ENCODE measurements at regions not wholly inside any gene's neighbourhood (a gene's known extent, or its start where the extent isn't known, plus 50 kb on each side); places are given as distances from the start of the nearest gene placed in this dataset.

GRCh38 chr6:92044312-92044711 lies 1375.0 kb downstream of the EPHA7 start:
- no peak overlapping the region for H3K9ac ChIP-seq (ENCODE audit: low read depth, low read length)
- peaks cover 2% of the 10 kb centered on the region; the same call in 1 of the 2 replicates for H3K4me1 ChIP-seq (ENCODE audit: control insufficient read depth, insufficient read depth, low read length)
- H3K36me3 ChIP-seq (ENCODE audit: control insufficient read depth, insufficient read depth, low read length), result no peaks in the 10 kb centered on the region
- H3K4me3 ChIP-seq (ENCODE audit: low read depth, low read length), result no peak overlapping the region
- H3K27me3 ChIP-seq (ENCODE audit: control insufficient read depth, insufficient read depth, low read length), result no peaks in the 10 kb centered on the region
- no peaks in the 10 kb centered on the region for H3K9me3 ChIP-seq (ENCODE audit: control insufficient read depth, insufficient read depth, low read length)
- no peak overlapping the region for H3K27ac ChIP-seq (ENCODE audit: low read depth, low read length)

DNA sequence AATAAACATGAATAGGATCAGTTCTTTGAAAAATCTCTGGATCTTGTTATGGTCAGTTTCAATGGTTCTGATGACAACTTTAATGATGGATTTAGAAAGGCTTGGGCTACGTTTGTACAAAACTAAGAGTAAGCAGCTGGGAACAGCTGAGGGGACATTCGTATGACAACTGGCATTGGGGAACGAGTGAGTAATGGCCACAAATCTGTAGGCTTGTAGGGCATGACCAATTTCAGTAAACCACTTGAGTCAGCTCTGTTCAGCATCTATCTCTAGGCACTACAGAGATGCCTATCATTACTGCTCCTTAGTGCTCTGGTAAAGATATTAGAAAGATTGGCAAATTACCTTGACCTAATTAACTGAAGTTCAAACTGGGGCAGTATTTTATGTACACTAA lies 1375.6 kb downstream of the EPHA7 start:
- no peak overlapping the region for H3K27ac ChIP-seq (ENCODE audit: low read depth, low read length)
- no peak overlapping the region for H3K9ac ChIP-seq (ENCODE audit: low read depth, low read length)
- H3K9me3 ChIP-seq (ENCODE audit: control insufficient read depth, insufficient read depth, low read length), result no peaks in the 10 kb centered on the region
- H3K4me1 ChIP-seq (ENCODE audit: control insufficient read depth, insufficient read depth, low read length), result peaks cover 2% of the 10 kb centered on the region; the same call in 1 of the 2 replicates
- no peak overlapping the region for H3K4me3 ChIP-seq (ENCODE audit: low read depth, low read length)
- H3K27me3 ChIP-seq (ENCODE audit: control insufficient read depth, insufficient read depth, low read length), result no peaks in the 10 kb centered on the region
- no peaks in the 10 kb centered on the region for H3K36me3 ChIP-seq (ENCODE audit: control insufficient read depth, insufficient read depth, low read length)

GRCh38 chr6:92026878-92027277 lies 1392.5 kb downstream of the EPHA7 start:
- Histone ChIP-seq H3K4me1 (ENCODE audit: control insufficient read depth, insufficient read depth, low read length) (no peaks in the 10 kb centered on the region), H3K36me3 (ENCODE audit: control insufficient read depth, insufficient read depth, low read length) (no peaks in the 10 kb centered on the region), H3K9ac (ENCODE audit: low read depth, low read length) (no peak overlapping the region), H3K27ac (ENCODE audit: low read depth, low read length) (no peak overlapping the region), H3K27me3 (ENCODE audit: control insufficient read depth, insufficient read depth, low read length) (no peaks in the 10 kb centered on the region), H3K9me3 (ENCODE audit: control insufficient read depth, insufficient read depth, low read length) (no peaks in the 10 kb centered on the region), H3K4me3 (ENCODE audit: low read depth, low read length) (no peak overlapping the region)

DNA sequence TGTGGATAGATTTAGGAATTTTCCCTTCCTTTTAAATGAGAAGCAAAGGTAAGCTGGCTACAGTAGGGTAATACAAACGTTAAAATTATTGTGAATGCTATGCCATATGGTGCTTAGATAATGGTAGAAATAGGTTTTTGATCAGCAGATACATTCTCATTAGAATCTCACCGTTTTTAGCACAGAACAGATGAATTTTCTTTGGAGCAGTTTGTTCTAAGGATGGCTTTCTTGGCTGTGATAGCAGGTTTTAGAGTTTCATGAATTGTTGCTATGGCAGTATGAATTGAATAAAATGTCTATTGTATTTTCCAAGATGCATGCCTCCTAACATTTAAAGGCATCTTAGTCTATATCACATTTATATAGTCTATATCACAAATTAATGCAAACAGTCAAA lies 1394.5 kb downstream of the EPHA7 start:
- no peaks in the 10 kb centered on the region for H3K9me3 ChIP-seq (ENCODE audit: control insufficient read depth, insufficient read depth, low read length)
- no peak overlapping the region for H3K27ac ChIP-seq (ENCODE audit: low read depth, low read length)
- no peak overlapping the region for H3K9ac ChIP-seq (ENCODE audit: low read depth, low read length)
- no peaks in the 10 kb centered on the region for H3K27me3 ChIP-seq (ENCODE audit: control insufficient read depth, insufficient read depth, low read length)
- H3K36me3 ChIP-seq (ENCODE audit: control insufficient read depth, insufficient read depth, low read length), result no peaks in the 10 kb centered on the region
- no peak overlapping the region for H3K4me3 ChIP-seq (ENCODE audit: low read depth, low read length)
- no peaks in the 10 kb centered on the region for H3K4me1 ChIP-seq (ENCODE audit: control insufficient read depth, insufficient read depth, low read length)

DNA sequence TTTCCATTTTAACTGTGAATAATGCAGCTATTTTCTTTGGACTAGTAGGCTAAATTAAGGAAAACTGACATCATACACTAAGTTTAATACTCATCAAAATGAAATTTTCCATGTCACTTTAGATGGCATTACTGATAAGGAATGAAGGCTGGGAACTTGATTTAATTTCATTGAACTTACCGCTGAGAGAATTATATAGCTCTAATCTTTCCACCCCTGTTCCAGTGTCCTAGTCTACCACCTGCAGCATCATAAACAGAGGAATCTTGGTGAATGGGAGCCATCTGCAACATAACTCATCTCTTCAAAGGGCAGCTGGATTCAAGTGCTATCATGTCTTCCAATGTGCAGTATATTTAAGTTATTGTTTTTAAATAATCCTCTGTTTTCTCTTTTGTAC lies 1395.2 kb downstream of the EPHA7 start:
- no peaks in the 10 kb centered on the region for H3K9me3 ChIP-seq (ENCODE audit: control insufficient read depth, insufficient read depth, low read length)
- H3K9ac ChIP-seq (ENCODE audit: low read depth, low read length), result no peak overlapping the region
- H3K36me3 ChIP-seq (ENCODE audit: control insufficient read depth, insufficient read depth, low read length), result no peaks in the 10 kb centered on the region
- no peak overlapping the region for H3K27ac ChIP-seq (ENCODE audit: low read depth, low read length)
- no peaks in the 10 kb centered on the region for H3K4me1 ChIP-seq (ENCODE audit: control insufficient read depth, insufficient read depth, low read length)
- H3K4me3 ChIP-seq (ENCODE audit: low read depth, low read length), result no peak overlapping the region
- H3K27me3 ChIP-seq (ENCODE audit: control insufficient read depth, insufficient read depth, low read length), result no peaks in the 10 kb centered on the region

GRCh38 chr6:92023410-92023966 lies 1395.9 kb downstream of the EPHA7 start:
- H3K27ac ChIP-seq (ENCODE audit: low read depth, low read length), result no peak overlapping the region
- no peaks in the 10 kb centered on the region for H3K9me3 ChIP-seq (ENCODE audit: control insufficient read depth, insufficient read depth, low read length)
- H3K27me3 ChIP-seq (ENCODE audit: control insufficient read depth, insufficient read depth, low read length), result no peaks in the 10 kb centered on the region
- no peaks in the 10 kb centered on the region for H3K4me1 ChIP-seq (ENCODE audit: control insufficient read depth, insufficient read depth, low read length)
- H3K4me3 ChIP-seq (ENCODE audit: low read depth, low read length), result no peak overlapping the region
- H3K36me3 ChIP-seq (ENCODE audit: control insufficient read depth, insufficient read depth, low read length), result no peaks in the 10 kb centered on the region
- H3K9ac ChIP-seq (ENCODE audit: low read depth, low read length), result no peak overlapping the region

- no peaks in the 10 kb centered on the region for H3K4me1 ChIP-seq (ENCODE audit: control insufficient read depth, insufficient read depth, low read length)
- H3K27me3 ChIP-seq (ENCODE audit: control insufficient read depth, insufficient read depth, low read length), result no peaks in the 10 kb centered on the region
- H3K4me3 ChIP-seq (ENCODE audit: low read depth, low read length), result no peak overlapping the region
- H3K36me3 ChIP-seq (ENCODE audit: control insufficient read depth, insufficient read depth, low read length), result no peaks in the 10 kb centered on the region
- no peak overlapping the region for H3K9ac ChIP-seq (ENCODE audit: low read depth, low read length)
- no peak overlapping the region for H3K27ac ChIP-seq (ENCODE audit: low read depth, low read length)
- H3K9me3 ChIP-seq (ENCODE audit: control insufficient read depth, insufficient read depth, low read length), result no peaks in the 10 kb centered on the region; the same call in 1 of the 2 replicates
Measured at GRCh38 chr6:92011681-92012245, 1407.6 kb downstream of the EPHA7 start.

DNA sequence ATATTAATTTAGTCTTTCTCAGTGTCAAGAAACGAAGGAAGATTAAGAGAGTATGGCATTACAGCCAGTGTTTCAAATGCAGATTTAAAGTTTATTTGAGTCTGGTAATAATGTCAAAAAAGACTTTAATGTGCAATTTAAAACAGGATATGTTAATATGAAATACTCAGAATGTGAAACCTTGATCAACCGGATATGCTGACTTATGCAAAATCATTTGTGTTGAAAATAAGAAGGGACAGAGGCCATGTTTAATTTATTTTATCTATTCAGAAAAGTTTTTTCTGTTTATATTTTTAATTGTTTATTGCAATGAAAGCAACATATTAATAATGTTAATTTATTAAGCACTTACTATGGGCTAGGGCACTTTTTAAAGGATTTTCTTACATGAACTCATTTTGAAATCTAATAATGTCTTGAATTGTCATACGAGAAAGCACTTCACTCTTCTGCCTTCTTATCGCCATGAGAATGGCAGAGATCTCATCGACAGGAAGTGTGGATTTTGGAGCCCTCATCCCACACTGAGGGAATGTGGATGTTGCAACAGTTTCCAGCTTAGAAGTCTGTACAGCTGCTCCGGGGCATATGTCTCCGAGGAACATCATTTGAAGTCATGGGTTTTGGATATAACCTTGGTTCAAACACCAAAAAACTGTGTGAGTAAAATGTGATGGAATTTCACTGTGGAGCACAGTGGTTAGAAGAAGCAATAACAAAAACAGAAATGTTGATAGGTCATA lies 1410.4 kb downstream of the EPHA7 start:
- no peak overlapping the region for H3K9ac ChIP-seq (ENCODE audit: low read depth, low read length)
- H3K27ac ChIP-seq (ENCODE audit: low read depth, low read length), result no peak overlapping the region
- no peaks in the 10 kb centered on the region for H3K27me3 ChIP-seq (ENCODE audit: control insufficient read depth, insufficient read depth, low read length)
- no peaks in the 10 kb centered on the region for H3K4me1 ChIP-seq (ENCODE audit: control insufficient read depth, insufficient read depth, low read length)
- no peak overlapping the region for H3K4me3 ChIP-seq (ENCODE audit: low read depth, low read length)
- H3K9me3 ChIP-seq (ENCODE audit: control insufficient read depth, insufficient read depth, low read length), result no peaks in the 10 kb centered on the region; the same call in 1 of the 2 replicates
- no peaks in the 10 kb centered on the region for H3K36me3 ChIP-seq (ENCODE audit: control insufficient read depth, insufficient read depth, low read length)

- H3K9ac ChIP-seq (ENCODE audit: low read depth, low read length), result no peak overlapping the region
- no peak overlapping the region for H3K4me3 ChIP-seq (ENCODE audit: low read depth, low read length)
- H3K27ac ChIP-seq (ENCODE audit: low read depth, low read length), result no peak overlapping the region
- H3K9me3 ChIP-seq (ENCODE audit: control insufficient read depth, insufficient read depth, low read length), result no peaks in the 10 kb centered on the region
- no peaks in the 10 kb centered on the region for H3K36me3 ChIP-seq (ENCODE audit: control insufficient read depth, insufficient read depth, low read length)
- H3K27me3 ChIP-seq (ENCODE audit: control insufficient read depth, insufficient read depth, low read length), result no peaks in the 10 kb centered on the region
- H3K4me1 ChIP-seq (ENCODE audit: control insufficient read depth, insufficient read depth, low read length), result no peaks in the 10 kb centered on the region
Measured at GRCh38 chr6:92000112-92000511, 1413.2 kb upstream of the MAP3K7 start.

DNA sequence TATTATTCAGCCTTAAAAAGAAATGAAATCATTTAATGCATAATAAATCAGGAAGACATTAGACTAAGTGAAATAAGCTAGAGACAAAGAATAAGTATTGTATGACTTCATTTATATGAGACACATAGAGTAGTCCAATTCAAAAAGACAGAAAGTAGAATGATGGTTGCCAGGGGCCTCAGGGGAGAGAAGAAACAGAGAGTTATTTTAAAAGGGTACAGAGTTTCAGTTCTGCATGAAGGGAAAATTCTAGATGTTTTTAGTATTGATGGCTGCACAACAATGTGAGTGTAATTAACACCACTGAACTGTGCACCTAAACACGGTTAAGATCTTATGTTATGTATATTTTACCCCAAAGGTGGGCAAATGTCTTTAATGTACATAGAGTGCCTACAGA lies 1407.9 kb upstream of the MAP3K7 start:
- no peaks in the 10 kb centered on the region for H3K36me3 ChIP-seq (ENCODE audit: control insufficient read depth, insufficient read depth, low read length)

GRCh38 chr6:91982559-91982958 lies 1395.7 kb upstream of the MAP3K7 start:
- no peak overlapping the region for H3K4me3 ChIP-seq (ENCODE audit: low read depth, low read length)
- no peaks in the 10 kb centered on the region for H3K9me3 ChIP-seq (ENCODE audit: control insufficient read depth, insufficient read depth, low read length)
- no peaks in the 10 kb centered on the region for H3K4me1 ChIP-seq (ENCODE audit: control insufficient read depth, insufficient read depth, low read length)
- H3K36me3 ChIP-seq (ENCODE audit: control insufficient read depth, insufficient read depth, low read length), result no peaks in the 10 kb centered on the region
- no peaks in the 10 kb centered on the region for H3K27me3 ChIP-seq (ENCODE audit: control insufficient read depth, insufficient read depth, low read length)
- H3K9ac ChIP-seq (ENCODE audit: low read depth, low read length), result no peak overlapping the region
- no peak overlapping the region for H3K27ac ChIP-seq (ENCODE audit: low read depth, low read length)

More for the DNA sequence above, 1407.9 kb upstream of the MAP3K7 start:
- Histone ChIP-seq H3K27me3 (ENCODE audit: control insufficient read depth, insufficient read depth, low read length) (no peaks in the 10 kb centered on the region), H3K9me3 (ENCODE audit: control insufficient read depth, insufficient read depth, low read length) (0 out of 2 replicates have a peak, but pooled peaks cover 3% of the 10 kb centered on the region), H3K4me1 (ENCODE audit: control insufficient read depth, insufficient read depth, low read length) (no peaks in the 10 kb centered on the region), H3K27ac (ENCODE audit: low read depth, low read length) (no peak overlapping the region), H3K9ac (ENCODE audit: low read depth, low read length) (no peak overlapping the region), H3K4me3 (ENCODE audit: low read depth, low read length) (no peak overlapping the region)

All from HUES48 (cell line).